H9 (cell line): ENCODE measurements at regions not wholly inside any gene's neighbourhood (a gene's known extent, or its start where the extent isn't known, plus 50 kb on each side); places are given as distances from the start of the nearest gene placed in this dataset.

Source experiments
- DNase-seq: peaks from one replicate; pipeline ENCODE4 v3.0.0-alpha.2; 2017
- H2AFZ ChIP-seq: one replicate; pipeline ENCODE4 v1.6.1; 2013; ENCODE audit warnings: mild to moderate bottlenecking, low read length, control low read depth, moderate library complexity
- H2AK5ac ChIP-seq: 2 replicates; pipeline ENCODE4 v1.6.1; 2013; ENCODE audit warnings: low read length, control low read depth, mixed read lengths; ENCODE audit not compliant: insufficient read length
- H2BK120ac ChIP-seq: one replicate; pipeline ENCODE4 v1.6.1; 2013; ENCODE audit warnings: low read depth, mild to moderate bottlenecking, low read length, control low read depth, inconsistent platforms; ENCODE audit not compliant: poor library complexity, severe bottlenecking
- H2BK12ac ChIP-seq: 2 replicates; pipeline ENCODE4 v1.6.1; 2013; ENCODE audit warnings: low read length, control low read depth, mixed read lengths, low read depth; ENCODE audit not compliant: insufficient read length
- H2BK15ac ChIP-seq: 2 replicates; pipeline ENCODE4 v1.6.1; 2013; ENCODE audit warnings: low read depth, low read length, control low read depth
- H2BK20ac ChIP-seq: one replicate; pipeline ENCODE4 v1.6.1; 2013; ENCODE audit warnings: low read depth, mild to moderate bottlenecking, low read length, control low read depth, inconsistent platforms; ENCODE audit not compliant: poor library complexity, severe bottlenecking
- H2BK5ac ChIP-seq: 2 replicates; pipeline ENCODE4 v1.6.1; 2013; ENCODE audit warnings: low read length, control low read depth, mixed read lengths; ENCODE audit not compliant: insufficient read length
- H3K14ac ChIP-seq: 2 replicates; pipeline ENCODE4 v1.6.1; 2013; ENCODE audit warnings: low read length, control low read depth; ENCODE audit not compliant: insufficient read depth
- H3K18ac ChIP-seq: 2 replicates; pipeline ENCODE4 v1.6.1; 2013; ENCODE audit warnings: low read depth, mild to moderate bottlenecking, mixed read lengths, low read length, control low read depth; ENCODE audit not compliant: insufficient read length
- H3K23ac ChIP-seq: 2 replicates; pipeline ENCODE4 v1.6.1; 2013; ENCODE audit warnings: low read length, control low read depth, mixed read lengths, low read depth; ENCODE audit not compliant: insufficient read length
- H3K23me2 ChIP-seq: 2 replicates; pipeline ENCODE4 v1.6.1; 2013; ENCODE audit warnings: low read depth, mild to moderate bottlenecking, mixed read lengths, low read length, control low read depth; ENCODE audit not compliant: insufficient read length, poor library complexity, severe bottlenecking
- H3K27ac ChIP-seq: 2 replicates; pipeline ENCODE4 v1.5.1; 2013; ENCODE audit warnings: low read length, control low read depth, mixed read lengths, low read depth; ENCODE audit not compliant: insufficient read length
- H3K27me3 ChIP-seq: 2 replicates; pipeline ENCODE4 v1.6.1; 2013; ENCODE audit warnings: low read length, control low read depth, inconsistent platforms; ENCODE audit not compliant: insufficient read depth
- H3K4ac ChIP-seq: 2 replicates; pipeline ENCODE4 v1.6.1; 2013; ENCODE audit warnings: low read depth, mild to moderate bottlenecking, control low read depth, inconsistent platforms, low read length, moderate library complexity
- H3K4me1 ChIP-seq: 2 replicates; pipeline ENCODE4 v1.6.1; 2013; ENCODE audit warnings: low read length, control low read depth, inconsistent platforms; ENCODE audit not compliant: insufficient read depth
- H3K4me2 ChIP-seq: 2 replicates; pipeline ENCODE4 v1.6.1; 2013; ENCODE audit warnings: low read length, control low read depth, mixed read lengths; ENCODE audit not compliant: insufficient read length, insufficient read depth
- H3K56ac ChIP-seq: 2 replicates; pipeline ENCODE4 v1.6.1; 2013; ENCODE audit warnings: low read depth, mild to moderate bottlenecking, mixed read lengths, low read length, control low read depth; ENCODE audit not compliant: insufficient read length
- H3K79me1 ChIP-seq: 2 replicates; pipeline ENCODE4 v1.6.1; 2013; ENCODE audit warnings: low read depth, mild to moderate bottlenecking, moderate library complexity, low read length, control low read depth, inconsistent platforms; ENCODE audit not compliant: insufficient read depth, poor library complexity, severe bottlenecking
- H3K79me2 ChIP-seq: 2 replicates; pipeline ENCODE4 v1.6.1; 2013; ENCODE audit warnings: low read length, control low read depth, inconsistent platforms; ENCODE audit not compliant: insufficient read depth
- H3K9ac ChIP-seq: 2 replicates; pipeline ENCODE4 v1.6.1; 2013; ENCODE audit warnings: low read length, control low read depth, mixed read lengths; ENCODE audit not compliant: insufficient read length; ENCODE audit errors: extremely low read depth
- H3K9me3 ChIP-seq: one replicate; pipeline ENCODE4 v1.6.1; 2013; ENCODE audit warnings: low read depth, low read length, inconsistent platforms; ENCODE audit not compliant: control insufficient read depth
- H3T11ph ChIP-seq: one replicate; pipeline ENCODE4 v1.6.1; 2013; ENCODE audit warnings: mild to moderate bottlenecking, low read length, control low read depth, inconsistent platforms
- H4K20me1 ChIP-seq: one replicate; pipeline ENCODE4 v1.6.1; 2013; ENCODE audit not compliant: control insufficient read depth, insufficient read length, insufficient read depth
- H4K5ac ChIP-seq: 2 replicates; pipeline ENCODE4 v1.6.1; 2013; ENCODE audit warnings: low read depth, mild to moderate bottlenecking, mixed read lengths, low read length, control low read depth; ENCODE audit not compliant: insufficient read length
- H4K8ac ChIP-seq: replicated peaks from 2 replicates; pipeline ENCODE4 v1.6.1; 2013; ENCODE audit warnings: low read length, control low read depth, mixed read lengths, low read depth; ENCODE audit not compliant: insufficient read length
- H4K91ac ChIP-seq: 2 replicates; pipeline ENCODE4 v1.6.1; 2013; ENCODE audit warnings: low read depth, mild to moderate bottlenecking, moderate library complexity, mixed read lengths, low read length, control low read depth; ENCODE audit not compliant: insufficient read length
- H3K27ac Mint-ChIP-seq, 3 experiments: 2 replicates in 2 of 3; 3 replicates in 1 of 3; pipeline ENCODE4 v1.8.0; 2020 to 2021; ENCODE audit warnings: mixed read lengths in 3 of 3, mild to moderate bottlenecking in 1 of 3, moderate library complexity in 1 of 3
- H3K27me3 Mint-ChIP-seq: 2 replicates; pipeline ENCODE4 v1.8.0; 2021; ENCODE audit warnings: low read depth, mild to moderate bottlenecking, moderate library complexity, mixed read lengths
- H3K36me3 Mint-ChIP-seq, 3 experiments: 2 replicates in 2 of 3; 3 replicates in 1 of 3; pipeline ENCODE4 v1.8.0; 2020 to 2021; ENCODE audit warnings: low read depth in 3 of 3, mixed read lengths in 3 of 3; ENCODE audit not compliant: insufficient read depth in 1 of 3
- H3K4me1 Mint-ChIP-seq, 2 experiments: 2 replicates each; pipeline ENCODE4 v1.8.0; 2020; ENCODE audit warnings: mixed read lengths in 2 of 2
- H3K4me3 Mint-ChIP-seq, 2 experiments: 2 replicates in 1 of 2; 3 replicates in 1 of 2; pipeline ENCODE4 v1.8.0; 2020 to 2021; ENCODE audit warnings: mild to moderate bottlenecking in 2 of 2, mixed read lengths in 2 of 2, moderate library complexity in 1 of 2
- H3K9me3 Mint-ChIP-seq, 2 experiments: 2 replicates in 1 of 2; 3 replicates in 1 of 2; pipeline ENCODE4 v1.8.0; 2020; ENCODE audit warnings: mild to moderate bottlenecking in 2 of 2, mixed read lengths in 2 of 2, moderate library complexity in 1 of 2
- TF ChIP-seq, protein P1 (sequence below): fragments of 200-600 bp; sonication (generic); conservative IDR thresholded peaks from 3 replicates; pipeline ENCODE4 v1.8.0; 2021; ENCODE audit warnings: antibody characterized with exemption, mild to moderate bottlenecking

- no peak overlapping the region for H4K8ac ChIP-seq
- no peaks in the 10 kb centered on the region for H3K9me3 ChIP-seq
- no peaks in the 10 kb centered on the region for H4K20me1 ChIP-seq
- H2AFZ ChIP-seq, result no peak overlapping the region
- H3K79me2 ChIP-seq, result no peaks in the 10 kb centered on the region
- no peak overlapping the region for H3K23ac ChIP-seq
- H4K91ac ChIP-seq, result no peak overlapping the region
- H3K4ac ChIP-seq, result no peak overlapping the region
- no peaks in the 10 kb centered on the region for H3K27me3 Mint-ChIP-seq
- H3K4me3 Mint-ChIP-seq, result no peak overlapping the region
- no peak for DNase-seq
- H3K4me1 Mint-ChIP-seq, result 0 out of 4 replicates have a peak, but pooled peaks cover 0 to 2% of the 10 kb centered on the region in 2 experiments
- H3K56ac ChIP-seq, result no peak overlapping the region
- no peaks in the 10 kb centered on the region for H3K4me1 ChIP-seq
- H2BK20ac ChIP-seq, result no peak overlapping the region
- H2BK15ac ChIP-seq, result no peak overlapping the region
- no peak overlapping the region for H2BK12ac ChIP-seq
- H3K4me2 ChIP-seq, result no peak overlapping the region
- no peak overlapping the region for H2BK5ac ChIP-seq
- H2BK120ac ChIP-seq, result no peak overlapping the region
- H3K27me3 ChIP-seq, result no peaks in the 10 kb centered on the region
- H3K9me3 Mint-ChIP-seq, result peaks cover 0 to 6% of the 10 kb centered on the region in 2 experiments; a peak in 3 of 5 replicates
- H3K79me1 ChIP-seq, result no peaks in the 10 kb centered on the region
- H3K18ac ChIP-seq, result no peak overlapping the region
- H3K27ac ChIP-seq, result no peak overlapping the region
- H4K5ac ChIP-seq, result no peak overlapping the region
- no peak overlapping the region for H2AK5ac ChIP-seq
- TF ChIP-seq, protein P1, sequence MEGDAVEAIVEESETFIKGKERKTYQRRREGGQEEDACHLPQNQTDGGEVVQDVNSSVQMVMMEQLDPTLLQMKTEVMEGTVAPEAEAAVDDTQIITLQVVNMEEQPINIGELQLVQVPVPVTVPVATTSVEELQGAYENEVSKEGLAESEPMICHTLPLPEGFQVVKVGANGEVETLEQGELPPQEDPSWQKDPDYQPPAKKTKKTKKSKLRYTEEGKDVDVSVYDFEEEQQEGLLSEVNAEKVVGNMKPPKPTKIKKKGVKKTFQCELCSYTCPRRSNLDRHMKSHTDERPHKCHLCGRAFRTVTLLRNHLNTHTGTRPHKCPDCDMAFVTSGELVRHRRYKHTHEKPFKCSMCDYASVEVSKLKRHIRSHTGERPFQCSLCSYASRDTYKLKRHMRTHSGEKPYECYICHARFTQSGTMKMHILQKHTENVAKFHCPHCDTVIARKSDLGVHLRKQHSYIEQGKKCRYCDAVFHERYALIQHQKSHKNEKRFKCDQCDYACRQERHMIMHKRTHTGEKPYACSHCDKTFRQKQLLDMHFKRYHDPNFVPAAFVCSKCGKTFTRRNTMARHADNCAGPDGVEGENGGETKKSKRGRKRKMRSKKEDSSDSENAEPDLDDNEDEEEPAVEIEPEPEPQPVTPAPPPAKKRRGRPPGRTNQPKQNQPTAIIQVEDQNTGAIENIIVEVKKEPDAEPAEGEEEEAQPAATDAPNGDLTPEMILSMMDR, result no peak
- H3K27ac Mint-ChIP-seq, result no peak overlapping the region
- peaks cover 0 to 6% (median 0%) of the 10 kb centered on the region in 3 experiments; a peak in 2 of 7 replicates for H3K36me3 Mint-ChIP-seq
- no peak overlapping the region for H3T11ph ChIP-seq
- no peaks in the 10 kb centered on the region for H3K23me2 ChIP-seq
- H3K14ac ChIP-seq, result no peak overlapping the region
- no peak overlapping the region for H3K9ac ChIP-seq
These were observed 694.4 kb downstream of the LTN1 start for GRCh38 chr21:28298251-28298672.
